WTC11 (cell line): ENCODE measurements at regions not wholly inside any gene's neighbourhood (a gene's known extent, or its start where the extent isn't known, plus 50 kb on each side); places are given as distances from the start of the nearest gene placed in this dataset.

Experiments used
- ATAC-seq: fragments of 200-7000 bp; cut with Tn5 transposase; 2 replicates; pipeline ENCODE4 v1.10.0; 2021; ENCODE audit warnings: mild to moderate bottlenecking, moderate library complexity
- CTCF ChIA-PET: fragments of 300-600 bp; sonication (Branson Sonifier 250); formaldehyde crosslinking; loops from one replicate; lab custom pipeline; 2021; ENCODE audit warnings: antibody characterized with exemption; lab: Charles Lee
- POLR2A ChIA-PET: fragments of 350-600 bp; sonication (Branson Sonifier 250); formaldehyde crosslinking; loops from one replicate; lab custom pipeline; 2021; ENCODE audit warnings: antibody characterized with exemption; lab: Charles Lee
- DNase-seq: peaks from one replicate; pipeline ENCODE4 v3.0.0; 2021; ENCODE audit warnings: low spot score
- H3K27ac Mint-ChIP-seq: 2 replicates; pipeline ENCODE4 v1.8.0; 2021; ENCODE audit warnings: mixed read lengths
- H3K27me3 Mint-ChIP-seq: 2 replicates; pipeline ENCODE4 v1.8.0; 2021; ENCODE audit warnings: low read depth, mild to moderate bottlenecking, moderate library complexity, mixed read lengths
- H3K36me3 Mint-ChIP-seq: 2 replicates; pipeline ENCODE4 v1.8.0; 2021; ENCODE audit warnings: mixed read lengths
- H3K4me1 Mint-ChIP-seq: 2 replicates; pipeline ENCODE4 v1.8.0; 2022; ENCODE audit warnings: mixed read lengths
- H3K4me3 Mint-ChIP-seq: 2 replicates; pipeline ENCODE4 v1.8.0; 2021; ENCODE audit warnings: mild to moderate bottlenecking, moderate library complexity, mixed read lengths
- H3K9me3 Mint-ChIP-seq: 2 replicates; pipeline ENCODE4 v1.8.0; 2021; ENCODE audit warnings: mixed read lengths
- GRHL2 ChIP-seq: fragments of 250-450 bp; sonication (Bioruptor Pico); IDR thresholded peaks from 2 replicates; pipeline ENCODE4 v1.8.0; 2022; ENCODE audit warnings: mild to moderate bottlenecking, moderate library complexity; ENCODE audit not compliant: insufficient replicate concordance, severe bottlenecking
- IRF2 ChIP-seq: sonication (generic); formaldehyde crosslinking; IDR thresholded peaks from 2 replicates; pipeline ENCODE4 v1.8.0; 2022; ENCODE audit warnings: low read depth, missing genetic modification reagents, borderline replicate concordance
- KAT7 ChIP-seq: sonication (generic); formaldehyde crosslinking; IDR thresholded peaks from 2 replicates; pipeline ENCODE4 v1.8.1; 2023; ENCODE audit warnings: missing genetic modification reagents, mild to moderate bottlenecking, borderline replicate concordance
- NR1H2 ChIP-seq: sonication (generic); formaldehyde crosslinking; IDR thresholded peaks from 2 replicates; pipeline ENCODE4 v1.9.0; 2021; ENCODE audit warnings: mild to moderate bottlenecking, moderate library complexity, missing genetic modification reagents
- PRRX2 ChIP-seq: fragments of 250-450 bp; sonication (Bioruptor Pico); IDR thresholded peaks from 2 replicates; pipeline ENCODE4 v1.8.0; 2021; ENCODE audit warnings: mild to moderate bottlenecking
- RELA ChIP-seq: sonication (generic); formaldehyde crosslinking; IDR thresholded peaks from 2 replicates; pipeline ENCODE4 v1.8.1; 2022; ENCODE audit warnings: missing genetic modification reagents, mild to moderate bottlenecking, borderline replicate concordance
- SMAD3 ChIP-seq: sonication (generic); formaldehyde crosslinking; IDR thresholded peaks from 2 replicates; pipeline ENCODE4 v1.8.0; 2022; ENCODE audit warnings: missing genetic modification reagents, mild to moderate bottlenecking, borderline replicate concordance
- TEAD4 ChIP-seq: sonication (generic); formaldehyde crosslinking; IDR thresholded peaks from 2 replicates; pipeline ENCODE4 v1.8.0; 2022; ENCODE audit warnings: mild to moderate bottlenecking, missing genetic modification reagents
- ZNF138 ChIP-seq: sonication (generic); formaldehyde crosslinking; conservative IDR thresholded peaks from 2 replicates; pipeline ENCODE4 v1.8.1; 2022; ENCODE audit warnings: mild to moderate bottlenecking, moderate library complexity, missing genetic modification reagents
- ZNF396 ChIP-seq: fragments of 250-450 bp; sonication (Bioruptor Pico); IDR thresholded peaks from 2 replicates; pipeline ENCODE4 v1.8.0; 2021; ENCODE audit warnings: mild to moderate bottlenecking, moderate library complexity, borderline replicate concordance
- ZNF671 ChIP-seq: fragments of 250-450 bp; sonication (Bioruptor Pico); IDR thresholded peaks from 2 replicates; pipeline ENCODE4 v1.8.0; 2021; ENCODE audit warnings: mild to moderate bottlenecking
- TF ChIP-seq, protein P1 (sequence below): sonication (generic); formaldehyde crosslinking; IDR thresholded peaks from 2 replicates; pipeline ENCODE4 v1.8.0; 2022; ENCODE audit warnings: missing genetic modification reagents
- TF ChIP-seq, protein P2 (sequence below): sonication (generic); formaldehyde crosslinking; IDR thresholded peaks from 2 replicates; pipeline ENCODE4 v1.8.1; 2023; ENCODE audit warnings: mild to moderate bottlenecking, missing genetic modification reagents
- TF ChIP-seq, protein P3 (sequence below): sonication (generic); formaldehyde crosslinking; IDR thresholded peaks from 2 replicates; pipeline ENCODE4 v1.8.1; 2022; ENCODE audit warnings: mild to moderate bottlenecking, moderate library complexity, missing genetic modification reagents
- TF ChIP-seq, protein P4 (sequence below): fragments of 250-450 bp; sonication (Bioruptor Pico); IDR thresholded peaks from 2 replicates; pipeline ENCODE4 v2.1.2; 2022; ENCODE audit warnings: mild to moderate bottlenecking, moderate library complexity
- TF ChIP-seq, protein P5 (sequence below): sonication (generic); formaldehyde crosslinking; IDR thresholded peaks from 2 replicates; pipeline ENCODE4 v1.8.0; 2023; ENCODE audit warnings: missing genetic modification reagents, mild to moderate bottlenecking, borderline replicate concordance
- TF ChIP-seq, protein P6 (sequence below): sonication (generic); formaldehyde crosslinking; IDR thresholded peaks from 2 replicates; pipeline ENCODE4 v1.8.0; 2022; ENCODE audit warnings: mild to moderate bottlenecking, missing genetic modification reagents
- TF ChIP-seq, protein P7 (sequence below): sonication (generic); formaldehyde crosslinking; IDR thresholded peaks from 2 replicates; pipeline ENCODE4 v1.8.1; 2022; ENCODE audit warnings: low read depth, mild to moderate bottlenecking, moderate library complexity, missing genetic modification reagents, borderline replicate concordance
- TF ChIP-seq, protein P8 (sequence below): sonication (generic); formaldehyde crosslinking; IDR thresholded peaks from 2 replicates; pipeline ENCODE4 v1.8.1; 2022; ENCODE audit warnings: mild to moderate bottlenecking, missing genetic modification reagents, moderate library complexity, borderline replicate concordance

DNA sequence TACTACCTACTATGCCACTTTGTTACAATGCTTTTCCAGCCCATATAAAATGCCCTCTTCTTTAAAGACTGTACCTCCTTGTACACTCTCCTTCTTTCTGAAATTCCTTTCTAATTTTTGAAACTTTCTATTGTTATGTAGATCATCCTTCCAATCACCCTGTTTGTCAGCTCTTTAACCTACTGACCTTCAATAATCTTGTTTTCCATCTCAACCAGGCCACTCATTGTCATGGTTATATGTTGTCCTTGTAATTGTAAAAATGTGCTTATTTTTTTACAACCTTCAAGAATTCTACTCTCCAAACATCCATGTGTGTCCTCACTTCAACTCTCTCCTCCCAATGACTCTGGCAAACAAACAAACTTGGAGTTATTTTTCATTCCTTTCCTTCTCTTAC lies 1172.6 kb upstream of the CELF2 start (continued):
- TF ChIP-seq, protein P1, sequence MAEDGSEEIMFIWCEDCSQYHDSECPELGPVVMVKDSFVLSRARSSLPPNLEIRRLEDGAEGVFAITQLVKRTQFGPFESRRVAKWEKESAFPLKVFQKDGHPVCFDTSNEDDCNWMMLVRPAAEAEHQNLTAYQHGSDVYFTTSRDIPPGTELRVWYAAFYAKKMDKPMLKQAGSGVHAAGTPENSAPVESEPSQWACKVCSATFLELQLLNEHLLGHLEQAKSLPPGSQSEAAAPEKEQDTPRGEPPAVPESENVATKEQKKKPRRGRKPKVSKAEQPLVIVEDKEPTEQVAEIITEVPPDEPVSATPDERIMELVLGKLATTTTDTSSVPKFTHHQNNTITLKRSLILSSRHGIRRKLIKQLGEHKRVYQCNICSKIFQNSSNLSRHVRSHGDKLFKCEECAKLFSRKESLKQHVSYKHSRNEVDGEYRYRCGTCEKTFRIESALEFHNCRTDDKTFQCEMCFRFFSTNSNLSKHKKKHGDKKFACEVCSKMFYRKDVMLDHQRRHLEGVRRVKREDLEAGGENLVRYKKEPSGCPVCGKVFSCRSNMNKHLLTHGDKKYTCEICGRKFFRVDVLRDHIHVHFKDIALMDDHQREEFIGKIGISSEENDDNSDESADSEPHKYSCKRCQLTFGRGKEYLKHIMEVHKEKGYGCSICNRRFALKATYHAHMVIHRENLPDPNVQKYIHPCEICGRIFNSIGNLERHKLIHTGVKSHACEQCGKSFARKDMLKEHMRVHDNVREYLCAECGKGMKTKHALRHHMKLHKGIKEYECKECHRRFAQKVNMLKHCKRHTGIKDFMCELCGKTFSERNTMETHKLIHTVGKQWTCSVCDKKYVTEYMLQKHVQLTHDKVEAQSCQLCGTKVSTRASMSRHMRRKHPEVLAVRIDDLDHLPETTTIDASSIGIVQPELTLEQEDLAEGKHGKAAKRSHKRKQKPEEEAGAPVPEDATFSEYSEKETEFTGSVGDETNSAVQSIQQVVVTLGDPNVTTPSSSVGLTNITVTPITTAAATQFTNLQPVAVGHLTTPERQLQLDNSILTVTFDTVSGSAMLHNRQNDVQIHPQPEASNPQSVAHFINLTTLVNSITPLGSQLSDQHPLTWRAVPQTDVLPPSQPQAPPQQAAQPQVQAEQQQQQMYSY (CRISPR knock-in tag): no peak
- TF ChIP-seq, protein P2, sequence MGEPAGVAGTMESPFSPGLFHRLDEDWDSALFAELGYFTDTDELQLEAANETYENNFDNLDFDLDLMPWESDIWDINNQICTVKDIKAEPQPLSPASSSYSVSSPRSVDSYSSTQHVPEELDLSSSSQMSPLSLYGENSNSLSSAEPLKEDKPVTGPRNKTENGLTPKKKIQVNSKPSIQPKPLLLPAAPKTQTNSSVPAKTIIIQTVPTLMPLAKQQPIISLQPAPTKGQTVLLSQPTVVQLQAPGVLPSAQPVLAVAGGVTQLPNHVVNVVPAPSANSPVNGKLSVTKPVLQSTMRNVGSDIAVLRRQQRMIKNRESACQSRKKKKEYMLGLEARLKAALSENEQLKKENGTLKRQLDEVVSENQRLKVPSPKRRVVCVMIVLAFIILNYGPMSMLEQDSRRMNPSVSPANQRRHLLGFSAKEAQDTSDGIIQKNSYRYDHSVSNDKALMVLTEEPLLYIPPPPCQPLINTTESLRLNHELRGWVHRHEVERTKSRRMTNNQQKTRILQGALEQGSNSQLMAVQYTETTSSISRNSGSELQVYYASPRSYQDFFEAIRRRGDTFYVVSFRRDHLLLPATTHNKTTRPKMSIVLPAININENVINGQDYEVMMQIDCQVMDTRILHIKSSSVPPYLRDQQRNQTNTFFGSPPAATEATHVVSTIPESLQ (CRISPR knock-in tag): no peak
- TF ChIP-seq, protein P3, sequence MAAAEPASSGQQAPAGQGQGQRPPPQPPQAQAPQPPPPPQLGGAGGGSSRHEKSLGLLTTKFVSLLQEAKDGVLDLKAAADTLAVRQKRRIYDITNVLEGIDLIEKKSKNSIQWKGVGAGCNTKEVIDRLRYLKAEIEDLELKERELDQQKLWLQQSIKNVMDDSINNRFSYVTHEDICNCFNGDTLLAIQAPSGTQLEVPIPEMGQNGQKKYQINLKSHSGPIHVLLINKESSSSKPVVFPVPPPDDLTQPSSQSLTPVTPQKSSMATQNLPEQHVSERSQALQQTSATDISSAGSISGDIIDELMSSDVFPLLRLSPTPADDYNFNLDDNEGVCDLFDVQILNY: no peak
- TF ChIP-seq, protein P4, sequence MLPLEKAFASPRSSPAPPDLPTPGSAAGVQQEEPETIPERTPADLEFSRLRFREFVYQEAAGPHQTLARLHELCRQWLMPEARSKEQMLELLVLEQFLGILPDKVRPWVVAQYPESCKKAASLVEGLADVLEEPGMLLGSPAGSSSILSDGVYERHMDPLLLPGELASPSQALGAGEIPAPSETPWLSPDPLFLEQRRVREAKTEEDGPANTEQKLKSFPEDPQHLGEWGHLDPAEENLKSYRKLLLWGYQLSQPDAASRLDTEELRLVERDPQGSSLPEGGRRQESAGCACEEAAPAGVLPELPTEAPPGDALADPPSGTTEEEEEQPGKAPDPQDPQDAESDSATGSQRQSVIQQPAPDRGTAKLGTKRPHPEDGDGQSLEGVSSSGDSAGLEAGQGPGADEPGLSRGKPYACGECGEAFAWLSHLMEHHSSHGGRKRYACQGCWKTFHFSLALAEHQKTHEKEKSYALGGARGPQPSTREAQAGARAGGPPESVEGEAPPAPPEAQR: no peak
- TF ChIP-seq ZNF138 (CRISPR knock-in tag) (no peak), ZNF671 (CRISPR knock-in tag) (no peak), ZNF396 (CRISPR knock-in tag) (no peak), RELA (CRISPR knock-in tag) (no peak), IRF2 (CRISPR knock-in tag) (no peak), GRHL2 (CRISPR knock-in tag) (no peak), SMAD3 (no peak)
- TF ChIP-seq, protein P5, sequence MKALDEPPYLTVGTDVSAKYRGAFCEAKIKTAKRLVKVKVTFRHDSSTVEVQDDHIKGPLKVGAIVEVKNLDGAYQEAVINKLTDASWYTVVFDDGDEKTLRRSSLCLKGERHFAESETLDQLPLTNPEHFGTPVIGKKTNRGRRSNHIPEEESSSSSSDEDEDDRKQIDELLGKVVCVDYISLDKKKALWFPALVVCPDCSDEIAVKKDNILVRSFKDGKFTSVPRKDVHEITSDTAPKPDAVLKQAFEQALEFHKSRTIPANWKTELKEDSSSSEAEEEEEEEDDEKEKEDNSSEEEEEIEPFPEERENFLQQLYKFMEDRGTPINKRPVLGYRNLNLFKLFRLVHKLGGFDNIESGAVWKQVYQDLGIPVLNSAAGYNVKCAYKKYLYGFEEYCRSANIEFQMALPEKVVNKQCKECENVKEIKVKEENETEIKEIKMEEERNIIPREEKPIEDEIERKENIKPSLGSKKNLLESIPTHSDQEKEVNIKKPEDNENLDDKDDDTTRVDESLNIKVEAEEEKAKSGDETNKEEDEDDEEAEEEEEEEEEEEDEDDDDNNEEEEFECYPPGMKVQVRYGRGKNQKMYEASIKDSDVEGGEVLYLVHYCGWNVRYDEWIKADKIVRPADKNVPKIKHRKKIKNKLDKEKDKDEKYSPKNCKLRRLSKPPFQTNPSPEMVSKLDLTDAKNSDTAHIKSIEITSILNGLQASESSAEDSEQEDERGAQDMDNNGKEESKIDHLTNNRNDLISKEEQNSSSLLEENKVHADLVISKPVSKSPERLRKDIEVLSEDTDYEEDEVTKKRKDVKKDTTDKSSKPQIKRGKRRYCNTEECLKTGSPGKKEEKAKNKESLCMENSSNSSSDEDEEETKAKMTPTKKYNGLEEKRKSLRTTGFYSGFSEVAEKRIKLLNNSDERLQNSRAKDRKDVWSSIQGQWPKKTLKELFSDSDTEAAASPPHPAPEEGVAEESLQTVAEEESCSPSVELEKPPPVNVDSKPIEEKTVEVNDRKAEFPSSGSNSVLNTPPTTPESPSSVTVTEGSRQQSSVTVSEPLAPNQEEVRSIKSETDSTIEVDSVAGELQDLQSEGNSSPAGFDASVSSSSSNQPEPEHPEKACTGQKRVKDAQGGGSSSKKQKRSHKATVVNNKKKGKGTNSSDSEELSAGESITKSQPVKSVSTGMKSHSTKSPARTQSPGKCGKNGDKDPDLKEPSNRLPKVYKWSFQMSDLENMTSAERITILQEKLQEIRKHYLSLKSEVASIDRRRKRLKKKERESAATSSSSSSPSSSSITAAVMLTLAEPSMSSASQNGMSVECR (CRISPR knock-in tag): no peak
- TF ChIP-seq, protein P6, sequence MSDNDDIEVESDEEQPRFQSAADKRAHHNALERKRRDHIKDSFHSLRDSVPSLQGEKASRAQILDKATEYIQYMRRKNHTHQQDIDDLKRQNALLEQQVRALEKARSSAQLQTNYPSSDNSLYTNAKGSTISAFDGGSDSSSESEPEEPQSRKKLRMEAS: no peak

DNA sequence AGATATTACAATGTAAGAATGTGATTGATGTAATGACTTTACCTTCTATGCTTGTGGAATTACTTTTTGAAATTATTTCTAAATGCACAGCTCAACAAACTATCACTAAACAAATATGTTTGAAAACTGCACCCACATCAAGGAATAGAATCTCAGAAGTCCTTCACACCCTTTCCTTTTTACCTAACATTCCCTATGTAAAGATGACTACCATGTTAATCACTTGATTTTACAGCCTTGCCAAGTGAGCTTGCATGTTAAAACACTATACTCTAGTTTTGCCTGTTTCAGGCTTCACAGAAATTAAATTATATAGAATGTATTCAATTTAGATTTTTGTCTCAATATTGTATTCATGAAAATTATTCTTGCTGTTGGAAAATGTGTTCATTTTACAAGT lies 1169.4 kb upstream of the CELF2 start:
- CTCF ChIA-PET: interaction anchor here (1.2 kb wide), 1 partner anchor 240 kb away, joined by 3 read pairs; no protein-coding TSS in a partner anchor
- POLR2A ChIA-PET: no interaction called here
- H3K4me3 Mint-ChIP-seq: no peak overlapping the region
- peaks cover 26% of the 10 kb centered on the region for H3K4me1 Mint-ChIP-seq
- peaks cover 14% of the 10 kb centered on the region for H3K27me3 Mint-ChIP-seq
- DNase-seq (no peak), ATAC-seq (no peak)
- H3K9me3 Mint-ChIP-seq: peaks cover 52% of the 10 kb centered on the region
- H3K27ac Mint-ChIP-seq: no peak overlapping the region
- peaks cover 48% of the 10 kb centered on the region for H3K36me3 Mint-ChIP-seq
- TF ChIP-seq, protein P7, sequence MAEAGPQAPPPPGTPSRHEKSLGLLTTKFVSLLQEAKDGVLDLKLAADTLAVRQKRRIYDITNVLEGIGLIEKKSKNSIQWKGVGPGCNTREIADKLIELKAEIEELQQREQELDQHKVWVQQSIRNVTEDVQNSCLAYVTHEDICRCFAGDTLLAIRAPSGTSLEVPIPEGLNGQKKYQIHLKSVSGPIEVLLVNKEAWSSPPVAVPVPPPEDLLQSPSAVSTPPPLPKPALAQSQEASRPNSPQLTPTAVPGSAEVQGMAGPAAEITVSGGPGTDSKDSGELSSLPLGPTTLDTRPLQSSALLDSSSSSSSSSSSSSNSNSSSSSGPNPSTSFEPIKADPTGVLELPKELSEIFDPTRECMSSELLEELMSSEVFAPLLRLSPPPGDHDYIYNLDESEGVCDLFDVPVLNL: no peak
- no peak for TF ChIP-seq IRF2 (CRISPR knock-in tag)
- no peak for TF ChIP-seq KAT7 (CRISPR knock-in tag)
- TF ChIP-seq, protein P8, sequence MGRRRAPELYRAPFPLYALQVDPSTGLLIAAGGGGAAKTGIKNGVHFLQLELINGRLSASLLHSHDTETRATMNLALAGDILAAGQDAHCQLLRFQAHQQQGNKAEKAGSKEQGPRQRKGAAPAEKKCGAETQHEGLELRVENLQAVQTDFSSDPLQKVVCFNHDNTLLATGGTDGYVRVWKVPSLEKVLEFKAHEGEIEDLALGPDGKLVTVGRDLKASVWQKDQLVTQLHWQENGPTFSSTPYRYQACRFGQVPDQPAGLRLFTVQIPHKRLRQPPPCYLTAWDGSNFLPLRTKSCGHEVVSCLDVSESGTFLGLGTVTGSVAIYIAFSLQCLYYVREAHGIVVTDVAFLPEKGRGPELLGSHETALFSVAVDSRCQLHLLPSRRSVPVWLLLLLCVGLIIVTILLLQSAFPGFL: no peak
- TF ChIP-seq ZNF138 (CRISPR knock-in tag): no peak
- TF ChIP-seq, protein P4: no peak
- TF ChIP-seq TEAD4 (CRISPR knock-in tag): no peak
- TF ChIP-seq NR1H2: no peak
- TF ChIP-seq PRRX2 (CRISPR knock-in tag): no peak
